OCI-LY1 (cell line): ENCODE measurements at regions not wholly inside any gene's neighbourhood (a gene's known extent, or its start where the extent isn't known, plus 50 kb on each side); places are given as distances from the start of the nearest gene placed in this dataset.
"Not testable (repeated sequence)": the region's sequence is repeated elsewhere in the genome, so short reads cannot be mapped to it uniquely, and the experiment has no call there.

ENCODE experiments used
- H2AFZ ChIP-seq: fragments of 200-600 bp; sonication (generic), shearing (Covaris generic); 2 replicates; pipeline ENCODE4 v1.6.0; 2014; ENCODE audit warnings: antibody characterized with exemption, mild to moderate bottlenecking, low read length
- H3F3A ChIP-seq: fragments of 200-600 bp; sonication (generic), shearing (Covaris generic); 2 replicates; pipeline ENCODE4 v1.6.0; 2014; ENCODE audit warnings: mild to moderate bottlenecking, antibody characterized with exemption, low read length, moderate library complexity; ENCODE audit not compliant: insufficient read depth
- H3K27ac ChIP-seq: fragments of 200-600 bp; sonication (generic); 2 replicates; pipeline ENCODE4 v1.5.1; 2014; ENCODE audit warnings: low read length, mixed run types, mild to moderate bottlenecking, low read depth; ENCODE audit not compliant: poor library complexity, severe bottlenecking
- H3K27me3 ChIP-seq: fragments of 200-600 bp; sonication (generic); 2 replicates; pipeline ENCODE4 v1.6.0; 2014; ENCODE audit warnings: antibody characterized with exemption, mild to moderate bottlenecking, low read length, moderate library complexity; ENCODE audit not compliant: insufficient read depth
- H3K36me3 ChIP-seq: fragments of 200-600 bp; sonication (generic); 2 replicates; pipeline ENCODE4 v1.6.1; 2014; ENCODE audit warnings: mild to moderate bottlenecking, antibody characterized with exemption, low read length, moderate library complexity, mixed read lengths; ENCODE audit not compliant: insufficient read depth
- H3K4me1 ChIP-seq: fragments of 200-600 bp; sonication (generic); 2 replicates; pipeline ENCODE4 v1.5.1; 2014; ENCODE audit warnings: mild to moderate bottlenecking, low read length, moderate library complexity; ENCODE audit not compliant: insufficient read depth, severe bottlenecking
- H3K4me2 ChIP-seq: fragments of 200-600 bp; sonication (generic), shearing (Covaris generic); 2 replicates; pipeline ENCODE4 v1.6.1; 2014; ENCODE audit warnings: low read length
- H3K4me3 ChIP-seq: fragments of 200-600 bp; sonication (generic); 2 replicates; pipeline ENCODE4 v1.5.1; 2014; ENCODE audit warnings: low read length, low read depth, mild to moderate bottlenecking, mixed read lengths; ENCODE audit not compliant: poor library complexity, severe bottlenecking
- H3K79me2 ChIP-seq: fragments of 200-600 bp; shearing (Covaris generic); 2 replicates; pipeline ENCODE4 v1.6.1; 2016; ENCODE audit warnings: mixed run types, low read length, mixed read lengths; ENCODE audit not compliant: insufficient read depth
- H3K9ac ChIP-seq: fragments of 200-600 bp; sonication (generic), shearing (Covaris generic); 2 replicates; pipeline ENCODE4 v1.6.1; 2014; ENCODE audit warnings: mild to moderate bottlenecking, low read length, mixed read lengths
- H3K9me2 ChIP-seq: fragments of 200-600 bp; sonication (generic), shearing (Covaris generic); 2 replicates; pipeline ENCODE4 v1.6.1; 2014; ENCODE audit warnings: low read depth, mild to moderate bottlenecking, low read length, mixed read lengths
- H3K9me3 ChIP-seq: fragments of 200-600 bp; shearing (Covaris generic); 2 replicates; pipeline ENCODE4 v1.6.1; 2014; ENCODE audit warnings: low read length, mixed read lengths
- H4K20me1 ChIP-seq: fragments of 200-600 bp; sonication (generic), shearing (Covaris generic); 2 replicates; pipeline ENCODE4 v1.6.0; 2016; ENCODE audit warnings: mild to moderate bottlenecking, low read length; ENCODE audit not compliant: insufficient read depth
- CTCF ChIP-seq: fragments of 200-600 bp; sonication (generic), shearing (Covaris generic); IDR thresholded peaks from 2 replicates; pipeline ENCODE4 v1.5.1; 2017; ENCODE audit warnings: mild to moderate bottlenecking, antibody characterized with exemption, low read length, moderate library complexity, mixed read lengths
- EZH2 ChIP-seq: fragments of 200-600 bp; sonication (generic), shearing (Covaris generic); IDR thresholded peaks from 2 replicates; pipeline ENCODE4 v1.8.0; 2017; ENCODE audit warnings: borderline replicate concordance, mixed run types, mild to moderate bottlenecking, antibody characterized with exemption, low read length, moderate library complexity, mixed read lengths

GRCh38 chr20:22058746-22059145 is 353.3 kb downstream of the PAX1 start:
- Histone ChIP-seq H3K36me3 (no peaks in the 10 kb centered on the region), H3K9me3 (no peaks in the 10 kb centered on the region), H3K4me1 (no peaks in the 10 kb centered on the region), H3K9ac (no peak overlapping the region), H4K20me1 (no peaks in the 10 kb centered on the region), H3K27ac (no peak overlapping the region), H3K79me2 (no peaks in the 10 kb centered on the region), H3K27me3 (no peaks in the 10 kb centered on the region), H3K9me2 (no peaks in the 10 kb centered on the region), H3F3A (no peaks in the 10 kb centered on the region), H3K4me3 (no peak overlapping the region), H3K4me2 (no peak overlapping the region), H2AFZ (no peak overlapping the region)
- TF ChIP-seq CTCF = no peak

- Histone ChIP-seq H3K4me1 (no peaks in the 10 kb centered on the region), H3K36me3 (no peaks in the 10 kb centered on the region), H3K79me2 (no peaks in the 10 kb centered on the region), H3K9ac (no peak overlapping the region), H3K9me2 (no peaks in the 10 kb centered on the region), H3K4me3 (no peak overlapping the region), H3K27ac (no peak overlapping the region), H2AFZ (no peak overlapping the region), H4K20me1 (no peaks in the 10 kb centered on the region), H3K27me3 (no peaks in the 10 kb centered on the region), H3F3A (no peaks in the 10 kb centered on the region), H3K4me2 (no peak overlapping the region), H3K9me3 (no peaks in the 10 kb centered on the region)
- TF ChIP-seq CTCF (no peak), EZH2 (no peak)
These were observed 350.5 kb downstream of the PAX1 start for GRCh38 chr20:22055981-22056380.

GRCh38 chr20:22052025-22052650 is 346.7 kb downstream of the PAX1 start:
- Histone ChIP-seq H3K79me2 (no peaks in the 10 kb centered on the region), H3K9ac (no peak overlapping the region), H3F3A (no peaks in the 10 kb centered on the region), H3K4me3 (no peak overlapping the region), H3K36me3 (no peaks in the 10 kb centered on the region), H2AFZ (no peak overlapping the region), H3K9me3 (no peaks in the 10 kb centered on the region), H3K9me2 (no peaks in the 10 kb centered on the region), H3K27me3 (no peaks in the 10 kb centered on the region), H3K4me1 (no peaks in the 10 kb centered on the region), H4K20me1 (no peaks in the 10 kb centered on the region), H3K4me2 (no peak overlapping the region), H3K27ac (no peak overlapping the region)
- TF ChIP-seq CTCF (no peak), EZH2 (no peak)

- not testable (repeated sequence) for H3K9me3 ChIP-seq, H3K9ac ChIP-seq, H3K4me2 ChIP-seq, H3K27ac ChIP-seq, H3K27me3 ChIP-seq, H4K20me1 ChIP-seq, H3F3A ChIP-seq, H3K79me2 ChIP-seq, H3K9me2 ChIP-seq, H3K4me3 ChIP-seq, H2AFZ ChIP-seq, H3K36me3 ChIP-seq, H3K4me1 ChIP-seq
These were observed 340.6 kb downstream of the PAX1 start for GRCh38 chr20:22045956-22046507.
